ENCODE measurements at regions not wholly inside any gene's neighbourhood (a gene's known extent, or its start where the extent isn't known, plus 50 kb on each side); places are given as distances from the start of the nearest gene placed in this dataset.

DNA sequence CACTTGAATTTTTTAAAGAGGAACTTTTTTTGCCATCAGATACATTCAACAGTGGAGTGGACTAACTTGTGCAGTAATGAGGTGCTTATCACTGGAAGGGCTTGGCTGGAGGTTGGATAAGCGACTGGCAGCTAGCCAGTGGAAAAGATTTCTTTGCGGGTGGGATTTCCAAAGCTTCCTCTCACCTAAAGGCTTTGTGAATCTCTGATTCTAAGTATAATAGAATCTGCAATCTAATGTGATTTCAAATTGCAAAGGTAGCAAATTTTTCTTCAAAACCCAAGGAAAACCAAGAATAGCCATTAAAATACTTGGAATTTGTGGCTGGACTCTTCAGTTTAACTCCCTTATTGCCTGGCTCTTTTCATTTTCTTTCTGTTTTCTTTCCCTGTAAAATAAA lies 460.4 kb upstream of the MARCKS start:
- TF ChIP-seq, protein P1, sequence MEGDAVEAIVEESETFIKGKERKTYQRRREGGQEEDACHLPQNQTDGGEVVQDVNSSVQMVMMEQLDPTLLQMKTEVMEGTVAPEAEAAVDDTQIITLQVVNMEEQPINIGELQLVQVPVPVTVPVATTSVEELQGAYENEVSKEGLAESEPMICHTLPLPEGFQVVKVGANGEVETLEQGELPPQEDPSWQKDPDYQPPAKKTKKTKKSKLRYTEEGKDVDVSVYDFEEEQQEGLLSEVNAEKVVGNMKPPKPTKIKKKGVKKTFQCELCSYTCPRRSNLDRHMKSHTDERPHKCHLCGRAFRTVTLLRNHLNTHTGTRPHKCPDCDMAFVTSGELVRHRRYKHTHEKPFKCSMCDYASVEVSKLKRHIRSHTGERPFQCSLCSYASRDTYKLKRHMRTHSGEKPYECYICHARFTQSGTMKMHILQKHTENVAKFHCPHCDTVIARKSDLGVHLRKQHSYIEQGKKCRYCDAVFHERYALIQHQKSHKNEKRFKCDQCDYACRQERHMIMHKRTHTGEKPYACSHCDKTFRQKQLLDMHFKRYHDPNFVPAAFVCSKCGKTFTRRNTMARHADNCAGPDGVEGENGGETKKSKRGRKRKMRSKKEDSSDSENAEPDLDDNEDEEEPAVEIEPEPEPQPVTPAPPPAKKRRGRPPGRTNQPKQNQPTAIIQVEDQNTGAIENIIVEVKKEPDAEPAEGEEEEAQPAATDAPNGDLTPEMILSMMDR (IDR thresholded peaks at IDR 0.05; ENCODE audit: control extremely low read depth, extremely low read depth, low read depth, missing control alignments) = no peak
- ChIA-PET CTCF (interaction anchor here (0.9 to 1.0 kb wide), 2 partner anchors 12 to 16 kb away, joined by 3 to 4 read pairs; no protein-coding TSS in a partner anchor), POLR2A (no interaction called here)
- DNase-seq (ENCODE audit: extremely low spot score) = no peak

DNA sequence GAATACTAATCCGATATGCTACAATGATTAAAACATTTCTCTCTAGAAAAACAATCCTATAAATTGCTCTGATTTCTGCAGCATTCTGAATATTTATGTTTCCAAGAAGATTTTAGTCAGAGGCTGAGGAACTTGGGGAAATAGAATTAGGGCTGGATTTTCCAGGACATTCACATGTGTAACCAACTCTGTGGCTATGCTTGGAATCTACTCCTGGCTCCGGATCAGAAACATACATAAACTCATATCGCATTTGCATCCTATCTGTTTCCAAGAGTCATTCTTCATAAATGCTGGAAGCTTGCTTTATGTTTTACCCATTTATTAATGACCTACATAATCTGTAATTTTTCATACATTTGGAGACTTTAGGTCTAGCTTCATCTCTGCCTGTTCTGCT lies 459.9 kb upstream of the MARCKS start:
- TF ChIP-seq, protein P1 (IDR thresholded peaks at IDR 0.05; ENCODE audit: control extremely low read depth, extremely low read depth, low read depth, missing control alignments) = no peak
- CTCF ChIA-PET = interaction anchor here (1.1 to 1.2 kb wide), 2 partner anchors 26 to 44 kb away, joined by 3 to 5 read pairs; no protein-coding TSS in a partner anchor
- no peak for DNase-seq (ENCODE audit: extremely low spot score)
- POLR2A ChIA-PET = no interaction called here

DNA sequence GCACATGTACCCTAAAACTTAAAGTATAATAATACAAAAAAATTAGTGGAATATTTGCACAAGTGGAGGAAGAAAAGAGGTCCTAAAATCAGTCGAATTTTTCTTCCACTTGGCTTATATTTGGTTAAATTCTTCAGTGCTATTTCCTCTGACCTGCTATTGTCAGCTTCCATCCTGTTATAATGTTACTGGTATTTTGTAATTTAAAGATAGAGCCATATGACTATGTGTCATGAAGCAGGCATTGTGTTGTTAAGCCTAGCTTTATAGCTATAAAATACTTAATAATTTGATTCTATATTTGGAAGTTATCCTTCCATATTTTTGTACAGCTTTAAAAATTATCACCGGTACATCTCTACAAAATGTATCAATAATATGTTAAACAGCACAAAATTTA lies 455.9 kb upstream of the MARCKS start:
- POLR2A ChIA-PET = no interaction called here
- CTCF ChIA-PET = no interaction called here
- TF ChIP-seq, protein P1 (IDR thresholded peaks at IDR 0.05; ENCODE audit: control extremely low read depth, extremely low read depth, low read depth, missing control alignments) = no peak
- DNase-seq (ENCODE audit: extremely low spot score) = no peak

DNA sequence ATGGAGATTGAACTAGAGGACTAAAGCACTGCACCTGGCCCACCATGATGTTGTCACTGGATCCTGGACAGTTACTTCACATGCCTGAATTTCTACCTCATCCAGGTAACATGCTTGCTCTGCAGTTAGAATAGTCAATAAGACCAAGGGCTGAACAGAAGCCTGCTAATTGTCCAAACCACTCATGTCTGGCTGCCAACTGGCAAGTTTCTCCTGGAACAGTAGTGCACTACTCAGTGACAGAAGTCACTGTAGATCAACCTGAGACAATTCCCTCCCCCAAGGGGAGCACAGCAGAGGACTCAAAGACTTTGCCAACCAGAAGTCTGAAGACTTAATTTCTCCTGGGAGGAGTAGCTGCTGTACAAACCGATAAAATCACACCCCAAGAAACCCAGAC lies 454.6 kb upstream of the MARCKS start:
- POLR2A ChIA-PET = no interaction called here
- no peak for DNase-seq (ENCODE audit: extremely low spot score)
- CTCF ChIA-PET = no interaction called here
- TF ChIP-seq, protein P1 (IDR thresholded peaks at IDR 0.05; ENCODE audit: control extremely low read depth, extremely low read depth, low read depth, missing control alignments) = no peak

DNA sequence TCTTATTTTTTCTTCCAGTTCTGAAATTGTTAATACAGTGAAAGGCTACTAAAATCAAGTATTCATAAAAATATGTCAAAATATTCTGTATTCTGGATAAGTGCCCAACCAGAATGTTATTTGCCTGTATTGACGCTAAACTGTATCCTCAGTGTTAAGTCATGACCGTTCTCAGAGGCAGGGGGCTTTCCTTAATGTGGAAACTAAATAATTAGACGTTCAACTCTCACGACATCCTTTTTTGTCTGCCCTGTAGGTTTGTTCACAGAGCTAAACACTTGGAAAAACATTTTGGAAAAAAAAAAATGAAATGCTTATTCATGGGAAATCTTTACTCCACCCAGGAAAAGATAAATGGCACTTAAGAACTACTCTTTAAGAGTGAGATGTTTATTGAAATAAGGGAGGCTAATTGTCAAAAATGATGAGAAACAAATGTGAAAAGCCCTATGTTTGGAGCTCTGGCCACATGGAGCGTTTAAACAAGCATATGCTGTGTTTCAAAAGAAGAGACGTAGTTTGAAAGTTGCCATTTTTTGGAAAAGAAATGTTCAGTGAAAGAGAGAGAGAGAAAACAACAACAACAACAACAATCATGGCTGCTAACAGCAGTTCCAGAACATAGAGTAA lies 453.1 kb upstream of the MARCKS start:
- TF ChIP-seq, protein P1 (IDR thresholded peaks at IDR 0.05; ENCODE audit: control extremely low read depth, extremely low read depth, low read depth, missing control alignments) = no peak
- no peak for DNase-seq (ENCODE audit: extremely low spot score)
- ChIA-PET CTCF (interaction anchor here (1.2 kb wide), 1 partner anchor 46 kb away, joined by 3 read pairs; no protein-coding TSS in a partner anchor), POLR2A (no interaction called here)

DNA sequence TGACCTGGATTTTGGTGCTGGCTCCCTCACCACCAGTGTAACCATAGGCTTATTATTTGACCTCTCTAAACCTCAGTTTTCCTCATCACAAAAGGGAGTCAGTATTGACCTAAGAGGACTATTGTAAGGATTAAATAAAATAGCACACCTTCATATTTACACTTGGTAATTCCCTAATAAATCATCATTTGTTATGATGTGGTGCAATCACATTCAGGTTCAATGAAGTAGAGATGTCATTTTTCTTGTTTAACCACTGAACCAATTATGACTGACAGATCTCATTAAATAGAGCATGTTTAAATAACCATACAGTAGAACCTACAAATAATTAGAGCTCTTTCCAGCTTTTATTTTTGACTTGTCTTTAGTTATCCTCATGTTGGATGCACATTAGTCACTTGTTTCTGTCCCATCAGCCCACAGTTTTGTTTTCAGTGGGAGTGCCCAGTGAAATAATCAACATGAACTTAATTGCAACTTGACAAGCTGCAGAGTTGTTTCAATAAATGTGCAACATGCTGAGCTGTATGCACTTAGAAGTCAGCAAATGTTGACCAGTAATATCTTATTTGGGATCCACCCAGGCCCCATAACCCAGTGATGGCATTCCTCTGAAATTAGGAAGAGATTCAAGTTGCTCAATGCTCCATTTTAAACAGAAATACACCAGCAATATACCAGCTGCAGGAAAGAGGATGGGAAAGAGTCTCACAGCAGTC lies 451.7 kb upstream of the MARCKS start:
- no peak for DNase-seq (ENCODE audit: extremely low spot score)
- POLR2A ChIA-PET = no interaction called here
- CTCF ChIA-PET = no interaction called here
- TF ChIP-seq, protein P1 (IDR thresholded peaks at IDR 0.05; ENCODE audit: control extremely low read depth, extremely low read depth, low read depth, missing control alignments) = no peak

Data from GM10248 (cell line).